A172 (cell line): ENCODE measurements at regions not wholly inside any gene's neighbourhood (a gene's known extent, or its start where the extent isn't known, plus 50 kb on each side); places are given as distances from the start of the nearest gene placed in this dataset.

ENCODE experiments used
- DNase-seq: peaks from one replicate; pipeline ENCODE4 v3.0.0-alpha.2; 2015; ENCODE audit warnings: low spot score

GRCh38 chr2:18253686-18254197 lies 306.7 kb downstream of the RDH14 start:
- no peak for DNase-seq

- no peak for DNase-seq
Measured at GRCh38 chr2:18251486-18251885, 309.0 kb downstream of the RDH14 start.

- DNase-seq: no peak
Measured at GRCh38 chr2:18247282-18248110, 313.0 kb downstream of the RDH14 start.

GRCh38 chr2:18245375-18245774 lies 315.1 kb downstream of the RDH14 start:
- no peak for DNase-seq

- no peak for DNase-seq
Measured at GRCh38 chr2:18244845-18245244, 315.6 kb downstream of the RDH14 start.

- DNase-seq: no peak
Measured at GRCh38 chr2:18243816-18244215, 316.6 kb downstream of the RDH14 start.

GRCh38 chr2:18242716-18243115 lies 317.7 kb downstream of the RDH14 start:
- no peak for DNase-seq

- DNase-seq: no peak
Measured at GRCh38 chr2:18238209-18238608, 322.2 kb downstream of the RDH14 start.

GRCh38 chr2:18237298-18237697 lies 323.2 kb downstream of the RDH14 start:
- DNase-seq: no peak

- peak; percentile 6 for DNase-seq
Measured at GRCh38 chr2:18232731-18233438, 327.6 kb downstream of the RDH14 start.

GRCh38 chr2:18230668-18231067 lies 329.8 kb downstream of the RDH14 start:
- no peak for DNase-seq

- DNase-seq: no peak
Measured at GRCh38 chr2:18219676-18220075, 340.8 kb downstream of the RDH14 start.

- no peak for DNase-seq
Measured at GRCh38 chr2:18218160-18218933, 339.9 kb downstream of the KCNS3 start.

GRCh38 chr2:18214936-18215335 lies 336.5 kb downstream of the KCNS3 start:
- peak; percentile 7 for DNase-seq

- no peak for DNase-seq
Measured at GRCh38 chr2:18213986-18214385, 335.5 kb downstream of the KCNS3 start.

GRCh38 chr2:18209934-18210639 lies 331.6 kb downstream of the KCNS3 start:
- peak; percentile 87 for DNase-seq

GRCh38 chr2:18208956-18209355 lies 330.5 kb downstream of the KCNS3 start:
- no peak for DNase-seq

GRCh38 chr2:18200771-18201170 lies 322.3 kb downstream of the KCNS3 start:
- DNase-seq: no peak

- DNase-seq: no peak
Measured at GRCh38 chr2:18198677-18199076, 320.2 kb downstream of the KCNS3 start.

- no peak for DNase-seq
Measured at GRCh38 chr2:18194161-18194560, 315.7 kb downstream of the KCNS3 start.

- no peak for DNase-seq
Measured at GRCh38 chr2:18186816-18187613, 308.5 kb downstream of the KCNS3 start.
